ENCODE measurements at regions not wholly inside any gene's neighbourhood (a gene's known extent, or its start where the extent isn't known, plus 50 kb on each side); places are given as distances from the start of the nearest gene placed in this dataset.

- TF ChIP-seq CTCF (IDR thresholded peaks at IDR 0.05; ENCODE audit: insufficient read depth, low read length, poor library complexity, severe bottlenecking) = no peak
- TF ChIP-seq EZH2phosphoT487 (conservative IDR thresholded peaks at IDR 0.05; ENCODE audit: low read length) = no peak
- Histone ChIP-seq H3K9me2 (replicated peaks; ENCODE audit: insufficient read depth, low read length) (no peaks in the 10 kb centered on the region), H3K9ac (ENCODE audit: low read length) (no peak overlapping the region), H3K79me2 (ENCODE audit: insufficient read depth, low read length) (no peaks in the 10 kb centered on the region), H4K20me1 (ENCODE audit: low read depth, low read length) (no peaks in the 10 kb centered on the region), H3K36me3 (ENCODE audit: low read length) (no peaks in the 10 kb centered on the region), H3K4me2 (ENCODE audit: low read depth, low read length, poor library complexity, severe bottlenecking) (no peak overlapping the region), H2AFZ (ENCODE audit: low read depth, low read length, severe bottlenecking) (no peak overlapping the region), H3K27me3 (ENCODE audit: low read length) (no peaks in the 10 kb centered on the region), H3K27ac (ENCODE audit: low read depth, low read length) (no peak overlapping the region), H3K9me3 (ENCODE audit: insufficient read depth, low read length) (no peaks in the 10 kb centered on the region), H3F3A (ENCODE audit: insufficient read depth) (no peaks in the 10 kb centered on the region), H3K4me3 (ENCODE audit: insufficient read depth, low read length, poor library complexity, severe bottlenecking) (no peak overlapping the region)
Measured at GRCh38 chr6:126905917-126906316, 212.6 kb upstream of the RSPO3 start.

- no peaks in the 10 kb centered on the region for H3K9me2 ChIP-seq (replicated peaks; ENCODE audit: insufficient read depth, low read length)
- H3K27me3 ChIP-seq (ENCODE audit: low read length) = no peaks in the 10 kb centered on the region
- no peak overlapping the region for H3K4me2 ChIP-seq (ENCODE audit: low read depth, low read length, poor library complexity, severe bottlenecking)
- no peaks in the 10 kb centered on the region for H3K36me3 ChIP-seq (ENCODE audit: low read length)
- no peak overlapping the region for H3K9ac ChIP-seq (ENCODE audit: low read length)
- no peaks in the 10 kb centered on the region for H3F3A ChIP-seq (ENCODE audit: insufficient read depth)
- no peak overlapping the region for H2AFZ ChIP-seq (ENCODE audit: low read depth, low read length, severe bottlenecking)
- H3K27ac ChIP-seq (ENCODE audit: low read depth, low read length) = no peak overlapping the region
- no peak overlapping the region for H3K4me3 ChIP-seq (ENCODE audit: insufficient read depth, low read length, poor library complexity, severe bottlenecking)
- no peaks in the 10 kb centered on the region for H3K79me2 ChIP-seq (ENCODE audit: insufficient read depth, low read length)
- H3K9me3 ChIP-seq (ENCODE audit: insufficient read depth, low read length) = no peaks in the 10 kb centered on the region
- no peaks in the 10 kb centered on the region for H4K20me1 ChIP-seq (ENCODE audit: low read depth, low read length)
- TF ChIP-seq EZH2phosphoT487 (conservative IDR thresholded peaks at IDR 0.05; ENCODE audit: low read length) (no peak), CTCF (IDR thresholded peaks at IDR 0.05; ENCODE audit: insufficient read depth, low read length, poor library complexity, severe bottlenecking) (no peak)
Measured at GRCh38 chr6:126907312-126907711, 211.2 kb upstream of the RSPO3 start.

GRCh38 chr6:126907996-126908395 lies 210.5 kb upstream of the RSPO3 start:
- H3K27ac ChIP-seq (ENCODE audit: low read depth, low read length) = no peak overlapping the region
- H4K20me1 ChIP-seq (ENCODE audit: low read depth, low read length) = no peaks in the 10 kb centered on the region
- H3K4me2 ChIP-seq (ENCODE audit: low read depth, low read length, poor library complexity, severe bottlenecking) = no peak overlapping the region
- H3K9me2 ChIP-seq (replicated peaks; ENCODE audit: insufficient read depth, low read length) = no peaks in the 10 kb centered on the region
- no peaks in the 10 kb centered on the region for H3K79me2 ChIP-seq (ENCODE audit: insufficient read depth, low read length)
- no peak overlapping the region for H3K4me3 ChIP-seq (ENCODE audit: insufficient read depth, low read length, poor library complexity, severe bottlenecking)
- H3K9ac ChIP-seq (ENCODE audit: low read length) = no peak overlapping the region
- H3K36me3 ChIP-seq (ENCODE audit: low read length) = no peaks in the 10 kb centered on the region
- H3F3A ChIP-seq (ENCODE audit: insufficient read depth) = no peaks in the 10 kb centered on the region
- TF ChIP-seq CTCF (IDR thresholded peaks at IDR 0.05; ENCODE audit: insufficient read depth, low read length, poor library complexity, severe bottlenecking) (no peak), EZH2phosphoT487 (conservative IDR thresholded peaks at IDR 0.05; ENCODE audit: low read length) (no peak)
- no peaks in the 10 kb centered on the region for H3K27me3 ChIP-seq (ENCODE audit: low read length)
- H2AFZ ChIP-seq (ENCODE audit: low read depth, low read length, severe bottlenecking) = no peak overlapping the region
- H3K9me3 ChIP-seq (ENCODE audit: insufficient read depth, low read length) = no peaks in the 10 kb centered on the region
